SK-N-SH (cell line): ENCODE measurements at regions not wholly inside any gene's neighbourhood (a gene's known extent, or its start where the extent isn't known, plus 50 kb on each side); places are given as distances from the start of the nearest gene placed in this dataset.

Source experiments
- CTCF ChIA-PET: fragments of 300-600, 350-600 bp; formaldehyde crosslinking; extraction: SDS; loops from one replicate; lab custom pipeline; 2021; lab: Yijun Ruan, JAX
- POLR2A ChIA-PET: fragments of 350-600 bp; sonication (Branson Sonifier 250); formaldehyde crosslinking; extraction: SDS; loops from one replicate; lab custom pipeline; 2020; ENCODE audit warnings: antibody characterized with exemption, inconsistent platforms; lab: Yijun Ruan, JAX
- DNase-seq: peaks from one replicate; pipeline ENCODE4 v3.0.0; 2012
- H2AFZ ChIP-seq: fragments of 200-600 bp; sonication (generic); 2 replicates; pipeline ENCODE4 v1.8.1; 2016; ENCODE audit warnings: antibody characterized with exemption, mild to moderate bottlenecking, low read depth
- H3F3A ChIP-seq: fragments of 200-600 bp; sonication (generic); replicated peaks from 2 replicates; pipeline ENCODE3; 2016; ENCODE audit warnings: antibody characterized with exemption, mild to moderate bottlenecking; ENCODE audit not compliant: insufficient read depth
- H3K27ac ChIP-seq, 2 experiments: fragments of 200-500 bp in 1 of 2; fragments of 200-600 bp in 1 of 2; sonication (Bioruptor generic) in 1 of 2; sonication (generic), shearing (Covaris generic) in 1 of 2; 2 replicates each; pipeline versions ENCODE4 v1.5.1 to v1.6.1; 2014 to 2016; ENCODE audit warnings: low read depth in 2 of 2, inconsistent platforms in 1 of 2, low read length in 1 of 2, mild to moderate bottlenecking in 1 of 2, mixed read lengths in 1 of 2
- H3K27me3 ChIP-seq: fragments of 200-600 bp; sonication (generic), shearing (Covaris generic); 2 replicates; pipeline ENCODE4 v1.6.1; 2016; ENCODE audit warnings: mixed run types; ENCODE audit not compliant: insufficient read depth
- H3K36me3 ChIP-seq, 2 experiments: fragments of 200-500 bp in 1 of 2; fragments of 200-600 bp in 1 of 2; sonication (Bioruptor generic) in 1 of 2; sonication (generic) in 1 of 2; replicated peaks in 1 of 2; 2 replicates each; pipeline versions ENCODE3 to v1.5.1; 2014 to 2016; ENCODE audit warnings: low read length in 1 of 2, mild to moderate bottlenecking in 1 of 2; ENCODE audit not compliant: insufficient read depth in 2 of 2, control insufficient read depth in 1 of 2
- H3K4me1 ChIP-seq, 2 experiments: fragments of 200-500 bp in 1 of 2; fragments of 200-600 bp in 1 of 2; sonication (Bioruptor generic) in 1 of 2; sonication (generic), shearing (Covaris generic) in 1 of 2; 2 replicates each; pipeline versions ENCODE4 v1.5.1 to v1.6.1; 2014 to 2016; ENCODE audit warnings: low read depth in 1 of 2, low read length in 1 of 2, mixed run types in 1 of 2; ENCODE audit not compliant: insufficient read depth in 2 of 2, control insufficient read depth in 1 of 2
- H3K4me2 ChIP-seq: fragments of 200-600 bp; sonication (generic), shearing (Covaris generic); 2 replicates; pipeline ENCODE4 v1.6.1; 2017; ENCODE audit warnings: mixed run types
- H3K4me3 ChIP-seq, 2 experiments: fragments of 200-500 bp in 1 of 2; fragments of 200-600 bp in 1 of 2; sonication (Bioruptor generic) in 1 of 2; sonication (generic), shearing (Covaris generic) in 1 of 2; 2 replicates each; pipeline versions ENCODE4 v1.5.1 to v1.8.1; 2014 to 2016; ENCODE audit warnings: low read depth in 2 of 2, inconsistent platforms in 1 of 2, low read length in 1 of 2, mild to moderate bottlenecking in 1 of 2, mixed read lengths in 1 of 2, moderate library complexity in 1 of 2
- H3K79me2 ChIP-seq: fragments of 200-600 bp; sonication (generic); 2 replicates; pipeline ENCODE4 v1.8.1; 2017; ENCODE audit warnings: mild to moderate bottlenecking; ENCODE audit not compliant: insufficient read depth
- H3K9ac ChIP-seq: fragments of 200-600 bp; sonication (generic); 2 replicates; pipeline ENCODE4 v1.6.1; 2017; ENCODE audit warnings: mixed run types
- H3K9me2 ChIP-seq: fragments of 200-600 bp; sonication (generic); 2 replicates; pipeline ENCODE4 v1.6.1; 2017; ENCODE audit warnings: mixed run types
- H3K9me3 ChIP-seq: fragments of 200-600 bp; sonication (generic); 2 replicates; pipeline ENCODE4 v1.6.1; 2017; ENCODE audit warnings: mixed run types, mild to moderate bottlenecking, moderate library complexity
- H4K20me1 ChIP-seq: fragments of 200-600 bp; sonication (generic); 2 replicates; pipeline ENCODE4 v1.6.1; 2017; ENCODE audit warnings: mild to moderate bottlenecking, mixed run types; ENCODE audit not compliant: insufficient read depth
- CTCF ChIP-seq: fragments of 200-600 bp; sonication (generic); IDR thresholded peaks from 2 replicates; pipeline ENCODE4 v1.6.1; 2017; ENCODE audit warnings: antibody characterized with exemption, mild to moderate bottlenecking, moderate library complexity
- ELF1 ChIP-seq: IDR thresholded peaks from 2 replicates; pipeline ENCODE4 v1.4.0; 2012
- NRF1 ChIP-seq: IDR thresholded peaks from 2 replicates; pipeline ENCODE4 v1.6.1; 2012; ENCODE audit warnings: low read depth, mild to moderate bottlenecking, low read length
- POLR2AphosphoS5 ChIP-seq: IDR thresholded peaks from 2 replicates; pipeline ENCODE4 v1.6.1; 2012; ENCODE audit warnings: low read depth, low read length
- RXRA ChIP-seq: IDR thresholded peaks from 2 replicates; pipeline ENCODE4 v1.4.0; 2012; ENCODE audit warnings: low read depth, mild to moderate bottlenecking, borderline replicate concordance
- SIN3A ChIP-seq: IDR thresholded peaks from 2 replicates; pipeline ENCODE4 v1.6.1; 2012; ENCODE audit warnings: low read depth, mild to moderate bottlenecking, low read length, moderate library complexity, borderline replicate concordance
- TCF12 ChIP-seq: IDR thresholded peaks from 2 replicates; pipeline ENCODE4 v1.4.0; 2012
- TEAD4 ChIP-seq: IDR thresholded peaks from 2 replicates; pipeline ENCODE4 v1.4.0; 2012; ENCODE audit warnings: mild to moderate bottlenecking, borderline replicate concordance; ENCODE audit not compliant: insufficient read depth
- USF1 ChIP-seq: IDR thresholded peaks from 2 replicates; pipeline ENCODE4 v1.4.0; 2012; ENCODE audit warnings: low read depth, borderline replicate concordance
- WGBS: methylation state at CpG from one replicate; pipeline ENCODE4 v1.1.6; 2017; ENCODE audit warnings: low lambda C conversion rate; 5-methylcytosine and 5-hydroxymethylcytosine counted together

- no peak overlapping the region for H3K4me3 ChIP-seq
- no peak overlapping the region for H2AFZ ChIP-seq
- WGBS: 88% methylated on average over 7 of the region's 8 CpGs
- no peaks in the 10 kb centered on the region for H3K9me3 ChIP-seq
- peaks cover 0 to 11% of the 10 kb centered on the region in 2 experiments; a peak in 2 of 4 replicates for H3K4me1 ChIP-seq
- H4K20me1 ChIP-seq: no peaks in the 10 kb centered on the region
- no peak for TF ChIP-seq NRF1
- TF ChIP-seq, all 33 proteins: peak for 0
- no peak for DNase-seq
- Histone ChIP-seq H3K36me3 (no peaks in the 10 kb centered on the region), H3K27ac (no peak overlapping the region), H3K4me2 (no peak overlapping the region), H3F3A (peaks cover 9% of the 10 kb centered on the region), H3K27me3 (no peaks in the 10 kb centered on the region), H3K9ac (no peak overlapping the region), H3K79me2 (no peaks in the 10 kb centered on the region), H3K9me2 (no peaks in the 10 kb centered on the region)
- ChIA-PET CTCF (interaction anchor here (0.7 kb wide), 1 partner anchor 16 kb away, joined by 3 read pairs; no protein-coding TSS in a partner anchor), POLR2A (no interaction called here)
These were observed 139.5 kb upstream of the NDUFV2 start for GRCh38 chr18:8962855-8963635.

- POLR2A ChIA-PET: no interaction called here
- DNase-seq: no peak
These were observed 138.6 kb upstream of the NDUFV2 start for GRCh38 chr18:8963876-8964275.

More at GRCh38 chr18:8963876-8964275, 138.6 kb upstream of the NDUFV2 start:
- H3K9me2 ChIP-seq: no peaks in the 10 kb centered on the region
- H2AFZ ChIP-seq: no peak overlapping the region
- no peaks in the 10 kb centered on the region for H4K20me1 ChIP-seq
- H3K4me1 ChIP-seq: peaks cover 0 to 11% of the 10 kb centered on the region in 2 experiments; a peak in 2 of 4 replicates
- no peaks in the 10 kb centered on the region for H3K9me3 ChIP-seq
- no peaks in the 10 kb centered on the region for H3K79me2 ChIP-seq
- no peaks in the 10 kb centered on the region for H3K27me3 ChIP-seq
- peaks cover 9% of the 10 kb centered on the region for H3F3A ChIP-seq
- no peak overlapping the region for H3K9ac ChIP-seq
- CTCF ChIA-PET: no interaction called here
- no peak overlapping the region for H3K4me3 ChIP-seq
- H3K27ac ChIP-seq: no peak overlapping the region
- no peak for TF ChIP-seq USF1
- TF ChIP-seq NRF1: no peak
- no peak for TF ChIP-seq POLR2AphosphoS5
- no peak for TF ChIP-seq RXRA
- no peak for TF ChIP-seq CTCF
- no peak for TF ChIP-seq TCF12
- TF ChIP-seq ELF1: no peak
- TF ChIP-seq TEAD4: no peak
- TF ChIP-seq SIN3A: no peak
- TF ChIP-seq, all 33 proteins: peak for 0
- H3K36me3 ChIP-seq: no peaks in the 10 kb centered on the region
- H3K4me2 ChIP-seq: no peak overlapping the region
